ENCODE measurements at regions not wholly inside any gene's neighbourhood (a gene's known extent, or its start where the extent isn't known, plus 50 kb on each side); places are given as distances from the start of the nearest gene placed in this dataset.

DNA sequence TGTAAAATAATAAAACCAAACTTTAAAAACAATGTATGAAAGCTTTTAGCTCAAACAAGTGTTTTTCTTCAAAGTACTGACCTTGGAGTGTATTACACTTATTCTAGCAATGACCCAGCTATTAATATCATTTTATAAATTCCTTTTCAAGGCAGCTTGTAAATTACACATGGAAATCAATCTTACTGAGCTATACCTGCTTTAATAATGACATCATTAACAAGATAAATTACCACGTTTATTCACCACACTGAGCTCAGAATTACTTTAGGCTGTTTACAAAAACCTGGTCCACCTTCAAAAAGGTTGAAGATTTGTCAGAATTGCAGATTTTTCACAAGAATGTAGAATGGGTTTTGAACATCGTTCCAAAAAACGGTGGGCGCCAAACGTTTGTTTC is 91.7 kb upstream of the RFLNA start:
- TF ChIP-seq, protein P1, sequence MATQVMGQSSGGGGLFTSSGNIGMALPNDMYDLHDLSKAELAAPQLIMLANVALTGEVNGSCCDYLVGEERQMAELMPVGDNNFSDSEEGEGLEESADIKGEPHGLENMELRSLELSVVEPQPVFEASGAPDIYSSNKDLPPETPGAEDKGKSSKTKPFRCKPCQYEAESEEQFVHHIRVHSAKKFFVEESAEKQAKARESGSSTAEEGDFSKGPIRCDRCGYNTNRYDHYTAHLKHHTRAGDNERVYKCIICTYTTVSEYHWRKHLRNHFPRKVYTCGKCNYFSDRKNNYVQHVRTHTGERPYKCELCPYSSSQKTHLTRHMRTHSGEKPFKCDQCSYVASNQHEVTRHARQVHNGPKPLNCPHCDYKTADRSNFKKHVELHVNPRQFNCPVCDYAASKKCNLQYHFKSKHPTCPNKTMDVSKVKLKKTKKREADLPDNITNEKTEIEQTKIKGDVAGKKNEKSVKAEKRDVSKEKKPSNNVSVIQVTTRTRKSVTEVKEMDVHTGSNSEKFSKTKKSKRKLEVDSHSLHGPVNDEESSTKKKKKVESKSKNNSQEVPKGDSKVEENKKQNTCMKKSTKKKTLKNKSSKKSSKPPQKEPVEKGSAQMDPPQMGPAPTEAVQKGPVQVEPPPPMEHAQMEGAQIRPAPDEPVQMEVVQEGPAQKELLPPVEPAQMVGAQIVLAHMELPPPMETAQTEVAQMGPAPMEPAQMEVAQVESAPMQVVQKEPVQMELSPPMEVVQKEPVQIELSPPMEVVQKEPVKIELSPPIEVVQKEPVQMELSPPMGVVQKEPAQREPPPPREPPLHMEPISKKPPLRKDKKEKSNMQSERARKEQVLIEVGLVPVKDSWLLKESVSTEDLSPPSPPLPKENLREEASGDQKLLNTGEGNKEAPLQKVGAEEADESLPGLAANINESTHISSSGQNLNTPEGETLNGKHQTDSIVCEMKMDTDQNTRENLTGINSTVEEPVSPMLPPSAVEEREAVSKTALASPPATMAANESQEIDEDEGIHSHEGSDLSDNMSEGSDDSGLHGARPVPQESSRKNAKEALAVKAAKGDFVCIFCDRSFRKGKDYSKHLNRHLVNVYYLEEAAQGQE (IDR thresholded peaks at IDR 0.05; ENCODE audit: insufficient read depth in 1 of 2, low read depth in 2 of 2, low read length in 1 of 2) = no peak
- TF ChIP-seq, protein P2, sequence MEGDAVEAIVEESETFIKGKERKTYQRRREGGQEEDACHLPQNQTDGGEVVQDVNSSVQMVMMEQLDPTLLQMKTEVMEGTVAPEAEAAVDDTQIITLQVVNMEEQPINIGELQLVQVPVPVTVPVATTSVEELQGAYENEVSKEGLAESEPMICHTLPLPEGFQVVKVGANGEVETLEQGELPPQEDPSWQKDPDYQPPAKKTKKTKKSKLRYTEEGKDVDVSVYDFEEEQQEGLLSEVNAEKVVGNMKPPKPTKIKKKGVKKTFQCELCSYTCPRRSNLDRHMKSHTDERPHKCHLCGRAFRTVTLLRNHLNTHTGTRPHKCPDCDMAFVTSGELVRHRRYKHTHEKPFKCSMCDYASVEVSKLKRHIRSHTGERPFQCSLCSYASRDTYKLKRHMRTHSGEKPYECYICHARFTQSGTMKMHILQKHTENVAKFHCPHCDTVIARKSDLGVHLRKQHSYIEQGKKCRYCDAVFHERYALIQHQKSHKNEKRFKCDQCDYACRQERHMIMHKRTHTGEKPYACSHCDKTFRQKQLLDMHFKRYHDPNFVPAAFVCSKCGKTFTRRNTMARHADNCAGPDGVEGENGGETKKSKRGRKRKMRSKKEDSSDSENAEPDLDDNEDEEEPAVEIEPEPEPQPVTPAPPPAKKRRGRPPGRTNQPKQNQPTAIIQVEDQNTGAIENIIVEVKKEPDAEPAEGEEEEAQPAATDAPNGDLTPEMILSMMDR (IDR thresholded peaks at IDR 0.05) = no peak
- TF ChIP-seq SIN3A (IDR thresholded peaks at IDR 0.05; ENCODE audit: borderline replicate concordance, insufficient read depth, low read depth, low read length) (no peak), POLR2AphosphoS5 (IDR thresholded peaks at IDR 0.05; ENCODE audit: low read depth, low read length) (no peak), TCF7L2 (IDR thresholded peaks at IDR 0.05; ENCODE audit: low read depth, low read length) (no peak)

Data from Panc1 (cell line).